ENCODE measurements at regions not wholly inside any gene's neighbourhood (a gene's known extent, or its start where the extent isn't known, plus 50 kb on each side); places are given as distances from the start of the nearest gene placed in this dataset.

DNA sequence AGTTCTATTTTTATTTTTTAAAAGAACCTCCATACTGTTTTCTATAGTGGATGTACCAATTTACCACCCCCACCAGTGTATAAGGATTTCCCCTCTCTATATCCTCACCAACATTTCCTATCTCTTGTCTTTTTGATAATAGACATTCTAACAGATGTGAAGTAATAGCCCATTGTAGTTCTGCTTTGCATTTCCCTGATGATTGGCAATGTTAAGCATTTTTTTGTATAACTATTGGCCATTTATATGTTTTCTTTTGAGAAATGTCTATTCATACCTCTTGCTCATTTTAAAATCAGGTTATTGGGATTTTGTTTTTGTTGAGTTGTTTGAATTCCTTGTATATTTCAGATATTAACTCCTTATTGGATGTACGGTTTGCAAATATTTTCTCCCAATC lies 251.1 kb upstream of the HTR2C start:
- no peak for DNase-seq (ENCODE audit: low spot score)

DNA sequence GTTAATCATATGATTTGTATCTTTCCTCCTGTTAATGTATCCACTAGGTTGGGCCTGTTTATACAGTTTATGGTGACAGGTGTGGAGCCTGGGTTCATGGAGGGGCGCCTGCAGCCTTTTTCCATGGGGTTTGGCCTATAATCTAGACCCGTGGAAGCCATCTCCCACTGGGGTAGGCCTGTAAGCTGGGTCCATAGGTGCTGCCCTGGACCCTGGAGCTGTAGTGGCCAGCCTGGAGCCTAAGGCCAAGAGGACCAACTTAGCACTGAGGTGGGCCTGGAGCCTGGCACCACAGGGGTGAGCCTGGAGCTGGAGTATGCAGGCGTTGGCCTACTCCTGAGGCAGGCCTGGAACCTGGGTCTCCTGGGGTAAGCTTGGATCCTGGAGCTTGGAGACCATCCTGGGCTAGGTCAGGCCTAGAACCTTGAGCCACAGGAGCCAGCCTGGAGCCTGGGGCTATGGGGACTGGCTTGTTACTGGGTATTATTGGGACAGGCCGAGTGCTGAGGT lies 249.4 kb upstream of the HTR2C start:
- no peak for DNase-seq (ENCODE audit: low spot score)

DNA sequence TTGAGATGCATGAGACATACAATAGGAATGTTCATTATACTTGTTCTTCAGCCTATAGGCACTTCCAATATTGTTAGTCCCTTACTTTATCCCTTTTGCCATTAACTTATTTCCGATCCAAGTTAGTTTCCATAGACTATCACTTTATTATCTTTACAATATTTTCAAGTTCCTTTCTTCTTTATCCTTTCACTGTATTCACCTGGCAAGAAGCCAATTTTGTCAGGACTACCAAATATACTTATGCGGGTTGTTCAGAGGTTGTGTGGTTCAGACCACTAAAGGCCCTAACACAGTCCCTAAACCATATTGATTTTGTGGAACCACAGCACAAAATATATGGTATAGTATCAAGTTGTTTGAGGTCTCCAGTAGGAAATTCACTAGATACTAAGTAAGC lies 245.0 kb upstream of the HTR2C start:
- no peak for DNase-seq (ENCODE audit: low spot score)

DNA sequence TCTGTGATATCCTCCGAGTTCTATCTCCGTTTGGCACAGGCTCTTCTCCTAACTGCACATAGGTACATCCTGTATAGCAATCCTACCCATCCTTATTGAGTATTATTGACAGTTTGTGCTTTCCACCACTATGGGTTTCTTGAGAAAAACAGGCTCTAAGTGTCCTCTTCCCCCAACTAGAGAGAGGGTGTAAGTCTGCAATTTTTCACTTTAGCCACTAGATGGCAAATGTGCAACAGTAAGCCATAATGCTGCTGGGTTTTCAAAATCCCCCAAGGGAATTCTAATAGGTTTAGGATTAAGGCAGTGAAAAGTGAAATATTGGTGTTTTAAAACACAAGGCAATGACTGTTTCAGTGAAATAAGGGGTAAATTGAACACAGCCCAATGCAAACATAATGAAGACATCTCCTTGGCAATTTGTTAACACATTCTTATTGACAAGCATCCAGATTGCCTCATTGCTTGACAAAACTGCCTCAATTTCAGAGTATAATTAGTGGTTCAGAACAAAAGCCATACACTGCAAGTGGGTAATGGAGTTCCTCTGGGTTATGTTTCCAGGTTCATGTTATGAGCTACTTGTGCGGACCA lies 239.0 kb upstream of the HTR2C start:
- DNase-seq (ENCODE audit: low spot score), result peak; percentile 10

DNA sequence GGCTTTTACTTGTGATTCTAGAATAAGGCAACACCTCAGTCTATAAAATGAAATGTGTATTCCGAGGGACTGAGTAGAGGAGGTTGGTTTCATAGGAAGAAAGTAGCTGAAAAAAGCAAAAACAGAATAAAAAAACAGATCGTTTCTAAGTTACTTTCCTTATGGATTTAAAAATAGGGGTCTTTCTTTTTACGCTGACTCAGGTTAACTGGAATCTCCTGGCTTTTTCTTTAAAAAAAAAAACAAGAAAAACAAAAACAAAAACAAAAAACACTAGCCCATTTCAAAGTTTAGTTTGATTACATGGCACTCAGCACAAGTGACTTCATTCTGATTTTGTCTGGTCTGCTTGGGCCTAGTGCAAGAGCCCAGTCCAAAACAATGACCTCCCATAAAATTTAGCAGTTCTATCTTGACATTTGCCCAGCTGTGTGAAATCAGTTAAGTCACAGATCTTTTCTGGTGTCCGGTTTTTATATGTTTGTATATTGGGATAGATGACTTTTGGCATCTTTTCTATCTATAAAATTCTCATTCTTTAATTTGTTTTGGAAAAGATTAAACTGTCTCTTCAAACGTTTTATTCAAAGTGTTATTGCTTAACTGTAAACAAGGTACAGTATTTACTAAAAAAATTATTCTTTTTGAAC lies 222.7 kb upstream of the HTR2C start:
- no peak for DNase-seq (ENCODE audit: low spot score)

DNA sequence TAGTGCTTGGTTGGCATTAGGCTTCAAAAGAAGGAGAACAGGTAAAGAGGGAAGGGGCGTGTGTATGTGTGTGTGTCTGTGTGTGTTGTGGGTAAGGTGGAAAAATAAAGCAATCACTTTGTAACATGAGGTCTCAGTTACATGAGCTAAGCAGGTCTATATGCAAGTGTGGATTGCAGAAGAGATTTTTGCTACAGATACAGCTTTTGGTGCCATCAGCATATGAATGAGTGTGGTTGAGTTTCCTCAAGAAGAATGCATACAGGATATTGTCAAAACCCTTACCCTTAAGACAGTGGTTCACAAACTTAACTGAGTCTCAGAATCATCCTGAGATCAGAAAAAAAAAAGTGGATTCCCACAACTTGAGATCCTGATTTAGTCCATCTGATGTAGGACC lies 220.5 kb upstream of the HTR2C start:
- DNase-seq (ENCODE audit: low spot score), result no peak

DNA sequence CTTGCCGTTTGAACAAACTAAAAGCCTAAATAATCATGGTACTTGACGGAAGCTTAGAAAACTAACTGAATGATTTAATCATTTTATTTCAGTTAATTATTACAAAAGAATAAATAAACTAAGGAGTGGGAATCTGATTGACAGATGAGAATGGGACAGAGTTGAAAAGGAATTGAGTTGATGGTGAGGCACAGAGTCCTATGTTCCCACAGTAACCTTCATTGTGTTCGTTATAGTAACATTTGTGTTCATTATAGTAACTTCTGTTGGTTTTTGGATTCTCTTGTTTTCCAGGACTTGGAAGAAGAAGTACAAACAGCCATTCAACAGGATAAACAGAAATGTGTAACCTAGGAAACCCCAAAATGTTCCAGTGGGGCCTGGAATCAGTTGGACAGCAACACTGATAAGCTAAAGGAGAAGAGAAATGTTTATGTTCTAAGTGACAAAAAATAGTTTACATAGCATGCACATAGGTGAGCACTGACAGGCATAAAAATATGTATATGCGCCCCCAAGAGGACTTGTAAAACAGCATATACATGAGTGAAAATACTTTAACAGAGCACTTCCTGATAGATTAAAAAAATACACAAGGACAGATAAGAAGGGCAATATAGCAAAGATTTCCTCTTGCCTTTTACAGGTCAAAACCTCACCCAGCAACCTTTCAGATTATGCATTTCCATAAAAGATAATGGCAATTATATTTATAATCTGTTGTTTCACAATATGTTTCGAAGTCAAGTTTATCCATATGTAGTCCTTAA lies 218.6 kb upstream of the HTR2C start:
- DNase-seq (ENCODE audit: low spot score), result no peak

DNA sequence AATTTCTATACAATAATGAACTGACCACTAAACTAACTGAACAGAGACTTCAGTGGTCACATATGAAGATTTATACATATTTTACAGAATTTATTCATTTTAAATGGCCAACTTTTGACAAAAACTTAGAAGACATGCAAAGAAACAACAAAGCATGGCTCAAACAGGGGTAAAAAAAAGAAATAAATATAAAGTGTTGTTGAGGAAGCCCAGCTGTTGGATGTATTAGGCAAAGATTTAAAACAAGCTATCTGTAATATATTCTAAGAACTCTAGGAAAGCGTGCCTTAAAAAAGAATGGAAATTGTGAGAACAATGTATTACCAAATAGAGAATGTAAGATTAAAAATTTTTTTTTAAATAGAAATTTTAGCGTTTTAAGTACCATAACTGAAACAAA lies 210.9 kb upstream of the HTR2C start:
- DNase-seq (ENCODE audit: low spot score), result no peak

DNA sequence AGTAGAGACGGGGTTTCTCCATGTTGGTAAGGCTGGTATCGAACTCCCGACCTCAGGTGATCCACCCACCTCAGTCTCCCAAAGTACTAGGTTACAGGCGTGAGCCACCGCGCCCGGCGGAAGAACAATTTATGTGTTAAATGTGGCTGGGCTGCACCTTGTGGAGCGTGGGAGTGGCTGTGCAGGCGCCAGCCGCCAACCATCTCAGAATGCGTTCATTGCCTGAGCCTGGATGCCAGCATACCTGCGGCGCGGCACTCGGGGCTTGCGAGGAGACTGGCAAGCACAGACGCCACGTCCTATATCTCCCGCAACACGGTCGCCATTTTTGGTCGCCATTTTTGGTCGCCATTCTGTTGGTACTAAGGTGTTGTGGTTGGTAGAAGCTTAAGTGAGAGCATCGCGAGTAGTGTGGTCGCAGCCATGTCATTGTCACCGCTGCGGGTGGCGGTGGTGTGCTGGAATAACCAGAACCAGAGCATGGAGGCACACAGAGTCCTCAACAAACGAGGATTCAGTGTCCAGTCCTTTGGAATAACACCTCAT lies 193.6 kb upstream of the HTR2C start:
- DNase-seq (ENCODE audit: low spot score), result no peak

Measured in GM03348 (cell line).